ENCODE measurements at regions not wholly inside any gene's neighbourhood (a gene's known extent, or its start where the extent isn't known, plus 50 kb on each side); places are given as distances from the start of the nearest gene placed in this dataset.
A peak's percentile ranks its signal among the peaks of the same experiment; 100 is the strongest.

- DNase-seq (ENCODE audit: extremely low read depth in 1 of 4, low spot score in 3 of 4) (no peak), FAIRE-seq (no peak), ATAC-seq (no peak)
- 26% methylated on average over 3 of the region's 3 CpGs for WGBS (ENCODE audit: insufficient coverage, low coverage, missing lambda C conversion rate)
- no peaks in the 10 kb centered on the region for H3K79me2 ChIP-seq (ENCODE audit: control insufficient read depth, insufficient read depth, low read length)
- no peaks in the 10 kb centered on the region for H3K9me1 ChIP-seq (ENCODE audit: control insufficient read depth, insufficient read depth, low read length)
- intact Hi-C loops (cut with micrococcal nuclease): no loop called here
- no peak overlapping the region for H2AFZ ChIP-seq (ENCODE audit: low read depth, low read length)
- ChIA-PET POLR2A (interaction anchor here (1.0 kb wide), 1 partner anchor 68 kb away, joined by 3 read pairs; no protein-coding TSS in a partner anchor), CTCF (ENCODE audit: low intra/inter-chr PET ratio) (no interaction called here)
- H3K27ac ChIP-seq (ENCODE audit: extremely low read depth, low read depth, low read length): no peak overlapping the region
- no peak overlapping the region for H3K4me3 ChIP-seq
- in situ Hi-C loops (cut with MboI): no loop called here
- no peaks in the 10 kb centered on the region for H3K9me3 ChIP-seq (replicated peaks; ENCODE audit: control insufficient read depth, insufficient read depth, low read depth, low read length)
- no peaks in the 10 kb centered on the region for H3K36me3 ChIP-seq (ENCODE audit: control insufficient read depth, insufficient read depth, low read length)
- H3K4me1 ChIP-seq (replicated peaks in 1 of 2; ENCODE audit: control insufficient read depth in 2 of 2, insufficient read depth in 2 of 2, low read length in 2 of 2): no peaks in the 10 kb centered on the region; a peak in 1 of 5 replicates
- H3K4me2 ChIP-seq (ENCODE audit: insufficient read depth, low read length): no peak overlapping the region
- H3K27me3 ChIP-seq (ENCODE audit: control insufficient read depth in 2 of 2, insufficient read depth in 2 of 2, low read length in 2 of 2): no peaks in the 10 kb centered on the region
- no peak overlapping the region for H3K9ac ChIP-seq (ENCODE audit: insufficient read depth in 1 of 2, low read depth in 2 of 2, low read length in 2 of 2)
- TF ChIP-seq, protein P1, sequence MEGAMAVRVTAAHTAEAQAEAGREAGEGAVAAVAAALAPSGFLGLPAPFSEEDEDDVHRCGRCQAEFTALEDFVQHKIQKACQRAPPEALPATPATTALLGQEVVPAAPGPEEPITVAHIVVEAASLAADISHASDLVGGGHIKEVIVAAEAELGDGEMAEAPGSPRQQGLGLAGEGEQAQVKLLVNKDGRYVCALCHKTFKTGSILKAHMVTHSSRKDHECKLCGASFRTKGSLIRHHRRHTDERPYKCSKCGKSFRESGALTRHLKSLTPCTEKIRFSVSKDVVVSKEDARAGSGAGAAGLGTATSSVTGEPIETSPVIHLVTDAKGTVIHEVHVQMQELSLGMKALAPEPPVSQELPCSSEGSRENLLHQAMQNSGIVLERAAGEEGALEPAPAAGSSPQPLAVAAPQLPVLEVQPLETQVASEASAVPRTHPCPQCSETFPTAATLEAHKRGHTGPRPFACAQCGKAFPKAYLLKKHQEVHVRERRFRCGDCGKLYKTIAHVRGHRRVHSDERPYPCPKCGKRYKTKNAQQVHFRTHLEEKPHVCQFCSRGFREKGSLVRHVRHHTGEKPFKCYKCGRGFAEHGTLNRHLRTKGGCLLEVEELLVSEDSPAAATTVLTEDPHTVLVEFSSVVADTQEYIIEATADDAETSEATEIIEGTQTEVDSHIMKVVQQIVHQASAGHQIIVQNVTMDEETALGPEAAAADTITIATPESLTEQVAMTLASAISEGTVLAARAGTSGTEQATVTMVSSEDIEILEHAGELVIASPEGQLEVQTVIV (CRISPR knock-in tag; IDR thresholded peaks at IDR 0.05; ENCODE audit: borderline replicate concordance): no peak
- TF ChIP-seq NFIC (IDR thresholded peaks at IDR 0.05): peak; percentile 33; the same call in 1 of the 2 replicates
- no peak for TF ChIP-seq TRIM24 (IDR thresholded peaks at IDR 0.05)
- BruUV-seq (replicated peaks): no TSS peak
- no peaks in the 10 kb centered on the region for H4K20me1 ChIP-seq (replicated peaks; ENCODE audit: control insufficient read depth, insufficient read depth, low read length)
Observed at GRCh38 chr11:88398791-88399570, 61.4 kb upstream of the CTSC start.
